Memory B cell (primary cell): ENCODE measurements at regions not wholly inside any gene's neighbourhood (a gene's known extent, or its start where the extent isn't known, plus 50 kb on each side); places are given as distances from the start of the nearest gene placed in this dataset.
"Not testable (repeated sequence)": the region's sequence is repeated elsewhere in the genome, so short reads cannot be mapped to it uniquely, and the experiment has no call there.

Experiments
- ATAC-seq: fragments of 150-1000 bp; cut with Tn5 transposase; 2 replicates; pipeline ENCODE4 v1.10.0; 2021; ENCODE audit warnings: low read depth, mild to moderate bottlenecking, moderate library complexity
- DNase-seq, 2 donors: peaks; one replicate each; pipeline ENCODE4 v3.0.0; 2022; ENCODE audit warnings: low spot score in 2 of 2
- H3K27ac Mint-ChIP-seq: one replicate; pipeline ENCODE4 v1.8.0; 2022; ENCODE audit warnings: mild to moderate bottlenecking, moderate library complexity, mixed read lengths
- H3K27me3 Mint-ChIP-seq: one replicate; pipeline ENCODE4 v1.8.0; 2022; ENCODE audit warnings: mixed read lengths
- H3K36me3 Mint-ChIP-seq: one replicate; pipeline ENCODE4 v1.8.0; 2022; ENCODE audit warnings: mild to moderate bottlenecking, mixed read lengths
- H3K4me1 Mint-ChIP-seq: one replicate; pipeline ENCODE4 v1.8.0; 2022; ENCODE audit warnings: mixed read lengths
- H3K4me3 Mint-ChIP-seq: one replicate; pipeline ENCODE4 v1.8.0; 2022; ENCODE audit warnings: mild to moderate bottlenecking, moderate library complexity, mixed read lengths
- H3K9me3 Mint-ChIP-seq: one replicate; pipeline ENCODE4 v1.8.0; 2022; ENCODE audit warnings: mixed read lengths

DNA sequence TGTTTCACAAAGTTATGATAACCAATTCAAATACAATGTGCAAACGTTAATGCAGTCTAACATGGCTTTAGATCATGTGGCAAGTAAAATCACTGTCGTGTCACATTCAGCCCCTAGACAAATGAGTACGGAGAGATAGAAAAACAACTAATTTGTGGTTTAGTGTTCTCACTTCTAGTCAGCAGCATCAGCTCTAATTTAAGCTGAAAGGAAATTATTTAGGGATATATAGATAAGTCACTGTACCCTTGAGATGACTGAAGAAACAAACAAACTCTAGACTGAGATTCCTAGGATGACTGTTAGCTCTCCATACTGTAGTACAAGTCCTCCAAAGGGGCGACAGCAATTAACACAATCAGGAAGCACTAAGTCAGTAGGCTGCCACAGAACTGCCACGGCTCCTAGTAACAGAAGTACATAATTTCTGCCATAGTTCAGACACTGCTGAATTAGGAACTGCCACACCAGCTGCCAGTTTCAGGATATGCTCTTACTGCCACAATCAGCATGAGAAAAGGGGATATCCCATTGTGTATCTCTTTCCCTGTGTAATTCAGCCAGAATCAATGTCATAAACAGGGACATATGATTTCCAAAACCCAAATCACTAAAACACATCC is 150.4 kb upstream of the NEGR1 start:
- H3K36me3 Mint-ChIP-seq = no peaks in the 10 kb centered on the region
- ATAC-seq = no peak

DNA sequence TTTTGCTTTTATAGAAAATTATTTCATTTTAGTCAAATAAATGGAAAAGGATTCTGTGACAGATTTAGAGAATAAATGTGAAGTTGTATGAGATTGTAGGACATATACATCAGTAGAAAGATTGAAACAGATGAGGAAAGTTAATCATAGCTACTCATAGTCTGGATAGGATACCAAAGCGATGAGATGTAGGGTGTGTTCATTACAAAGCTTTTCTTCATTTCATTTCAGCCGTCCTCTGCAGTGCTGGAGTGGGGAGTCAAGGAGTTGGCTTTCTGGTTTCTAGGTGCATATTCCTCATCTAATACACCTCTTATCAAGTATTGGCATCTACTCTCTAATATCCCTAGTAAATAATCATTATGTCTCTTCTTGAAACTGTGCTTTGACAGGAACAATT is 149.5 kb upstream of the NEGR1 start:
- H3K9me3 Mint-ChIP-seq = peaks cover 4% of the 10 kb centered on the region

More for the DNA sequence above, 150.4 kb upstream of the NEGR1 start:
- no peak overlapping the region for H3K27ac Mint-ChIP-seq
- no peak overlapping the region for H3K4me3 Mint-ChIP-seq
- peaks cover 2% of the 10 kb centered on the region for H3K9me3 Mint-ChIP-seq
- H3K4me1 Mint-ChIP-seq = no peaks in the 10 kb centered on the region
- H3K27me3 Mint-ChIP-seq = no peaks in the 10 kb centered on the region
- no peak for DNase-seq

DNA sequence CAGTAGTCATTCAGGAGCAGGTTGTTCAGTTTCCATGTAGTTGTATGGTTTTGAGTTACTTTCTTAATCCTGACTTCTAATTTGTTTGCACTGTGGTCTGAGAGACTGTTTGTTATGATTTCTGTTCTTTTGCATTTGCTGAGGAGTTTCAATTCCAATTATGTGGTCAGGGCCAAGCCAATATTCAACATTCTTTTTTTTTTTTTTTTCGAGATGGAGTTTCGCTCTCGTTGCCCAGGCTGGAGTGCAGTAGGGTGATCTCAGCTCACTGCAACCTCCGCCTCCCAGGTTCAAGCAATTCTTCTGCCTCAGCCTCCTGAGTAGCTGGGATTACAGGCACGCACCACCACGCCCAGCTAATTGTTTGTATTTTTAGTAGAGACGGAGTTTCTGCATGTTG is 145.9 kb upstream of the NEGR1 start:
- H3K27ac Mint-ChIP-seq, ATAC-seq, DNase-seq, H3K27me3 Mint-ChIP-seq, H3K4me1 Mint-ChIP-seq, H3K4me3 Mint-ChIP-seq, H3K36me3 Mint-ChIP-seq, H3K9me3 Mint-ChIP-seq: not testable (repeated sequence)

More for the DNA sequence above, 149.5 kb upstream of the NEGR1 start:
- ATAC-seq = no peak
- DNase-seq = no peak
- Mint-ChIP-seq H3K27me3 (no peaks in the 10 kb centered on the region), H3K36me3 (no peaks in the 10 kb centered on the region), H3K4me3 (no peak overlapping the region), H3K27ac (no peak overlapping the region), H3K4me1 (no peaks in the 10 kb centered on the region)

DNA sequence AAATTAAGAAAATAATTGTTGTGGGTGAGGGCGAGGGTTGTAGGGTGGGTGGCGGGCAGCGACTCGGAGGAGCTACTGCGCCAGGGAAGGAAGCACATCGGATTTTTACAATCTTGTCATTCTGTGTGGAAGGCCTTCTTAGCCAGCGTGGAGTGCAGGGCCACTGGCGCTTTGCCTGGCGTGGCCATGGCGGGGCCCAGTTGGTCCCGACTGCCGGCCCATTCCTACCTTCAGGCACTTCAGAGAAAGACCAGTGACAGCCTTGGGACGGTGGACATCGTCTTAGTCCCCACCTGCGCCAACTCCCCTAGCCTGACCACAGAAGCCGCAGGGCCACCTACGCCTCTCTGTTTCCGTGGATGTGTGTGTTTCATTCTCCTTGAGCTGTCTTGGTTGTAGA is 136.9 kb upstream of the NEGR1 start:
- DNase-seq = no peak
- no peaks in the 10 kb centered on the region for H3K27me3 Mint-ChIP-seq
- peaks cover 4% of the 10 kb centered on the region for H3K9me3 Mint-ChIP-seq
- ATAC-seq = no peak
- no peak overlapping the region for H3K27ac Mint-ChIP-seq
- no peaks in the 10 kb centered on the region for H3K4me1 Mint-ChIP-seq
- H3K36me3 Mint-ChIP-seq = no peaks in the 10 kb centered on the region
- H3K4me3 Mint-ChIP-seq = no peak overlapping the region

DNA sequence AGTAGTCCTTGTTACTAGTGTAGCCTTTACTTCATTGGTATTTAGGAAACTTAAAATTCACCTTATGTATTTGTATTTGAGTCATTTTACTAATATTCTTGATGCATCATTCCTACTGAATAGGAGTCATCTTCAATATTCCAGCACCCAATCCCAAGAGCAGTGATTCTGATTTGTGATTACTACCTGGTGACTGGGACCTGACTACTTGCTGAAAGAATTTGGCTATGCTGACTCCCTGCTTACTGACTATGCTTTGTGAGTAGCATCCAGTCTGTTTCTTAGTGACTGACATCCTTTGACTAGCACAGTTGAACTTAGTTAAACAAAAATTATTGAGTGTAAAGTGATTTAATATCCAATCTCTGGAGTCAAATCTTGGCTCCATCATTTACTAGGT is 129.9 kb upstream of the NEGR1 start:
- no peak overlapping the region for H3K27ac Mint-ChIP-seq
- peaks cover 2% of the 10 kb centered on the region for H3K9me3 Mint-ChIP-seq
- no peak for ATAC-seq
- no peaks in the 10 kb centered on the region for H3K36me3 Mint-ChIP-seq
- H3K4me3 Mint-ChIP-seq = no peak overlapping the region
- H3K27me3 Mint-ChIP-seq = no peaks in the 10 kb centered on the region
- H3K4me1 Mint-ChIP-seq = no peaks in the 10 kb centered on the region
- DNase-seq = no peak

DNA sequence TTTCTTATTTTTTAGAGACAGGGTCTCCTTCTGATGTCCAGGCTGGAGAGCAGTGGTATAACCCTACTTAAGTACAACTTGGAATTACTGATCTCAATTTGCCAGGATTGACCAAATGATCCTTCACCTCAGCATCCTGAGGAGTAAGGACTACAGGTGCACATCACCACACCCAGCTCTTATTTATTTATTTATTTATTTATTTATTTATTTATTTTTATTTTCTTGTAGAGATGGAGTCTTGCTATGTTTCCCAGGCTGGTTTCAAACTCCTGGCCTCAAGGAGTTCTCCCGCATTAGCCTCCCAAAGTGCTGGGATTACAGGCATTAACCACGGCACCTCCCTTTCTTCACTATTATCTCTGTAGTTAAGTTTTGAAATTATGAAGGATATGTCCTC is 117.5 kb upstream of the NEGR1 start:
- Mint-ChIP-seq H3K4me3 (no peak overlapping the region), H3K27me3 (no peaks in the 10 kb centered on the region), H3K27ac (no peak overlapping the region), H3K36me3 (no peaks in the 10 kb centered on the region), H3K4me1 (no peaks in the 10 kb centered on the region), H3K9me3 (peaks cover 1% of the 10 kb centered on the region)
- ATAC-seq (no peak), DNase-seq (no peak)

DNA sequence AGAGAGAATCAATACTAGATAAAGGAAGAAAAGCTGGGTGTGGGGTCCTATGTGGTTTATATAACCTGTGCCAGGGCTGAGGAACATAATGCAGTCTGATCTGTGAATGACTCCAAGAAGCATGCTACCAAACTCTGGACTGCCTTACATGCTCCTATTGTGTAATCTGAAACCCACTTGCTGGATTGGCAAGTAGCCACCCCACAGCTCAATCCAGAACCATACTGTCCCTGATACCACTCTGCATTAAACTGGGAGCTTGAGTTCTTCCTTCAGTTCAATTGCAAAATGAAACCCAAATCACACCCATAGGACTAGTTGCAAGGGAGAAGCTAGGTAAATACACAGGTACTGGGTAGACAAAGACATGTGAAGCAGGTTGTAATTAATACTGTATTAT is 115.4 kb upstream of the NEGR1 start:
- no peak overlapping the region for H3K27ac Mint-ChIP-seq
- H3K4me3 Mint-ChIP-seq = no peak overlapping the region
- no peaks in the 10 kb centered on the region for H3K36me3 Mint-ChIP-seq
- DNase-seq (no peak), ATAC-seq (no peak)
- H3K4me1 Mint-ChIP-seq = no peaks in the 10 kb centered on the region
- no peaks in the 10 kb centered on the region for H3K27me3 Mint-ChIP-seq
- peaks cover 1% of the 10 kb centered on the region for H3K9me3 Mint-ChIP-seq

DNA sequence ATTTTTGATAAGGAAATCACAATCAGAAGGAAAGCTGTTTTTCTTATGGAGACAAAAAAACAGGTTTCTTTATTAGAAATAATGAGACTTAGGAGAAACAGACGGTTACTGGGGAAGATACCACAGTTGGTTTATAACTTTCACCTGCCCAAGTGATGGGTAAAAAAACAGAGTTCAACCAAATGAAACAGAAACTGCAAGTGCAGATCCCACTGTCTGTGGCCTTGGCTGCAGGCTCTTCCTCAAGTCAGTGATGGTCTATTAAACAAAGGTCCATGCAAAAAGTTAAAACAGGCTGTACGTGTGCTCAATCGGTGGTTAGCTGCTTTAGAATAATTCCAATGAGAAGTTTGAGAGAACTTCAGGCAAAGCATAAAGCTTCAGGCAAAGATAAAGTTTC is 112.1 kb upstream of the NEGR1 start:
- H3K36me3 Mint-ChIP-seq = no peaks in the 10 kb centered on the region

DNA sequence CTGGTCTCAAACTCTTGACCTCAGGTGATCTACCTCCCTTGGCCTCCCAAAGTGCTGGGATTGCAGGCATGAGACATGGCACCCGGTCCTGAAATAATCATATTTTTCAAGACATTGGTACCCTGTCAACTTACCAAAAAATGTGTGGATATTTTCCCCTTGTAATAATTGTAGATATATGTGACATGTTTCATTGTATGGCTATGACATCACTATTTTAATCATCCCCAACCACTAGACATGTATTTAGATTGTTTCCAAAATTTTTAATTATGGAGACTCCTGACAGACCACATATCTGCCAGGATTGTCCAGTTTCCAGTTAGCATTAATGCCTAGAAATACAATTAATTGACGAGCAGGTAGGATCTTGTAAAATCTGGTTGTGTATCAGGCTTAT is 96.7 kb upstream of the NEGR1 start:
- ATAC-seq = no peak
- no peaks in the 10 kb centered on the region for H3K4me1 Mint-ChIP-seq
- H3K36me3 Mint-ChIP-seq = no peaks in the 10 kb centered on the region
- peaks cover 1% of the 10 kb centered on the region for H3K9me3 Mint-ChIP-seq
- H3K27me3 Mint-ChIP-seq = no peaks in the 10 kb centered on the region
- DNase-seq = no peak
- no peak overlapping the region for H3K27ac Mint-ChIP-seq
- no peak overlapping the region for H3K4me3 Mint-ChIP-seq

More for the DNA sequence above, 112.1 kb upstream of the NEGR1 start:
- Mint-ChIP-seq H3K27ac (no peak overlapping the region), H3K4me3 (no peak overlapping the region), H3K4me1 (no peaks in the 10 kb centered on the region), H3K9me3 (peaks cover 1% of the 10 kb centered on the region), H3K27me3 (no peaks in the 10 kb centered on the region)
- DNase-seq = no peak
- no peak for ATAC-seq

DNA sequence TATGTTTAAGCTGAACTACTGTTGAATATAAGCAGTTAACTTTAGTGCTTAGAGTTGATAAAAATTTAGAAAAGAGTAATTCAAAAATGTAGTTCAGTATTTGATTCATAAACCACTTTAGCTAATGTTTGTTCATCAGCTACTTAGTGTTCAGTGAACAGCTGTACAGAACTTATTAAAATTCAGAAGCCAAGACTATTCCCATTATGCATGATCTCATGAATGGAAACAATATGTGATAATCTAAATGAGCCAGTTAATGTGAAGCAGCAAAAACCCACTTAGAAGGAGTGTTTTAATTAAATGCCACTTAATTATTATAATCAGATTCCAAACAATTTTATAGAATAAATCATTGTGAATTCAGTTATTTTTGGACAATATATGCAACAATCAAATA is 92.9 kb upstream of the NEGR1 start:
- H3K4me3 Mint-ChIP-seq = no peak overlapping the region
- no peak for DNase-seq
- H3K4me1 Mint-ChIP-seq = no peaks in the 10 kb centered on the region
- H3K9me3 Mint-ChIP-seq = peaks cover 1% of the 10 kb centered on the region
- H3K27me3 Mint-ChIP-seq = no peaks in the 10 kb centered on the region
- ATAC-seq = no peak
- H3K27ac Mint-ChIP-seq = no peak overlapping the region
- no peaks in the 10 kb centered on the region for H3K36me3 Mint-ChIP-seq

DNA sequence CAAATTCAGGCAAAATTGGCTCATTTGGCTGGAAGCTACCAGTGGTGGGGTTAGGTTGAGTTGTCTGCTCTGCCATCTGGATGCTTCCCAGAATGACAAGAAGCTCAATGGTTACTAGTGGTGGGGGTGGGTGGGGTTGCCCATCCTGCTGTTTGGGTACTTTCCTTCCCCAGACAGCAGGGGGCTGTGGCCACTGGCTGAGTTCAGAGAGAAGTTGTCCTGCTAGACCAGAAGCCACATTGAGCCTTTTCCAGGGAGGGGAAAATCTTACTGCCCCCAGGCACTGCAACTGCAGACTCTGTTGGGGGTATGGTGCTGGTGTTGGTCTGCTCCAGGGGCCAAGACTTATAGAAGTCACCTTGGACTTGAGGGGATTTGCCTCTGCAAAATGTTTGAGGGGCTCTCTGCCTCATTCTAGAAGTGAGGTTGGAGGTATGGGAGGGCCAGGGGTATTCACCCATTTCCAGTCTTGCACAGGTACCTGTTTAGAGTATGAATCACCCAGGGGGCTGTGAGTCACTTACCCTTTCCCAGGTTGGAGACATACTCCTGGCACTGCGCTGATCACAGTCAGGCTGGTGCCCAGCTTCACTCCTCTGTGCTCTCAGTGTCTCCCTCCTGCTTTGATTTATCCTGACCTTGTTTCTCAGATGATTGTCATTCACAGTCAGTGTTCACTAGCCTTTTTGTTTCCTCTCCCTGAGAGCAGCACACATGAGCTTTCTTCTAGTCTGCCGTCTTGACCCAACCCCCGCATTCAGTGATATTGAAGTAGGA is 89.1 kb upstream of the NEGR1 start:
- Mint-ChIP-seq H3K27ac (no peak overlapping the region), H3K4me3 (no peak overlapping the region), H3K36me3 (no peaks in the 10 kb centered on the region), H3K27me3 (no peaks in the 10 kb centered on the region), H3K4me1 (no peaks in the 10 kb centered on the region), H3K9me3 (peaks cover 4% of the 10 kb centered on the region)
- no peak for DNase-seq
- no peak for ATAC-seq

DNA sequence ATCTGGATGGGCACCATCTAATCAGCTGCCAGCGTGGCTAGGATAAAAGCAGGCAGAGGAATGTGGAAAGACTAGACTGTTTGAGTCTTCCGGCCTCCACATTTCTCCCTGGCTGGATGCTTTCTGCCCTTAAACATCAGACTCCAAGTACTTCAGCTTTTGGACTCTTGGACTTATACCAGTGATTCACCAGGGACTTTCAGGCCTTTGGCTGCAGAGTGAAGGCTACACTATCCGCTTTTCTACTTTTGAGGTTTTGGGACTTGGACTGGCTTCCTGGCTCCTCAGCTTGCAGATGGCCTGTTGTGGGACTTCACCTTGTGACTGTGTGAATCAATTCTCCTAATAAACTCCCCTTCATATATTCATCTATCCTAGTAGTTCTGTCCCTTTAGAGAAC is 88.5 kb upstream of the NEGR1 start:
- not testable (repeated sequence) for H3K27ac Mint-ChIP-seq, H3K36me3 Mint-ChIP-seq

DNA sequence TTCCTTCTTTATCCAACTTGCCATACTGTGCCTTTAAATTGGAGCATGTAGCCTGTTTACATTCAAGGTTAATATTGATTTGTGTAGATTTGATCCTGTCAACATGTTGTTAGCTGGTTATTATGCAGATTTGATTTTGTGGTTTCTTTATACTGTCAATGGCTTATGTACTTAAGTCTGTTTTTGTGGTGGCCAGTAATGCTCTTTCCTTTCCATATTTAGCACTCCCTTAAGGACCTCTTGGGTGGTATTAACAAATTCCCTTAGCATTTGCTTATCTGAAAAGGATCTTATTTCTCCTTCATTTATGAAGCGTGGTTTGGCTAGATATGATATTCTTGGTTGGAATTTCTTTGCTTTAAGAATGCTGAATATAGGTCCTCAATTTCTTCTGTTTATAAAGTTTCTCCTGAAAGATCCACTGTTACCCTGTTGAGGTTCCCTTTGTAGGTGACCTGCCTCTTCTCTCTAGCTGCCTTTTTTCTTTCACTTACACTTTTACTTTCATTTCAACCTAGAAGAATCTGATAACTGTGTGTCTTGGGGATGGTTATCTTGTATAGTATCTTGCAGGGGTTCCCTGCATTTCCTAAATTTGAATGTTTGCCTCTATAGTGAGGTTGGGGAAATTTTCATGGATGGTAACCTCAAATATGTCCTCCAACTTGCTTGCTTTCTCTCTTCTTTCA is 86.9 kb upstream of the NEGR1 start:
- Mint-ChIP-seq H3K36me3 (no peaks in the 10 kb centered on the region), H3K27me3 (no peaks in the 10 kb centered on the region), H3K4me3 (no peak overlapping the region), H3K9me3 (peaks cover 4% of the 10 kb centered on the region), H3K27ac (no peak overlapping the region), H3K4me1 (no peaks in the 10 kb centered on the region)
- ATAC-seq (no peak), DNase-seq (no peak)

More for the DNA sequence above, 88.5 kb upstream of the NEGR1 start:
- H3K27me3 Mint-ChIP-seq, ATAC-seq, H3K4me3 Mint-ChIP-seq, H3K9me3 Mint-ChIP-seq, H3K4me1 Mint-ChIP-seq, DNase-seq: not testable (repeated sequence)

DNA sequence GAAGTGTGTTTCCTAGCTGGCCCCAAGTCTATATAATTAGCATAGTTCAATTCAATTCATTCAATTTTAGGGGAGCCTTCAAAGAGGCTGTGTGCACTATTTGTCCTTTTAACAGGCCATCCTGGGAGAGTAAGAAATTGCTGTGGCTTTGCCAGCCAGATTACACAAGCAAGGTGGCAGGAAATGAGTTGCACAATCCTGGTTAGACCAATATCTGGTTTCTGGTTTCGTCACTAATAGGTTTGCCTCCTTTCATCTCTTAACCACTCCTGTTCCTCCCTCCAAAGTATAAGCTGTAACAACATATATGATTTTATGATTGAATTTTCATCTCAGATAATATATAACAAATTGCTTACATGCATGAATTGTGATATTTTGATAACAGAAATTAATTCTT is 84.1 kb upstream of the NEGR1 start:
- Mint-ChIP-seq H3K9me3 (peaks cover 4% of the 10 kb centered on the region), H3K4me3 (no peak overlapping the region), H3K4me1 (no peaks in the 10 kb centered on the region), H3K27ac (no peak overlapping the region), H3K36me3 (no peaks in the 10 kb centered on the region), H3K27me3 (no peaks in the 10 kb centered on the region)
- ATAC-seq (no peak), DNase-seq (no peak)
